K562 (cell line): ENCODE measurements at regions not wholly inside any gene's neighbourhood (a gene's known extent, or its start where the extent isn't known, plus 50 kb on each side); places are given as distances from the start of the nearest gene placed in this dataset.

Experiments
- ATAC-seq: fragments of 200-7000 bp; cut with Tn5 transposase; 3 replicates; pipeline ENCODE4 v1.9.1; 2020; ENCODE audit warnings: moderate library complexity
- BruUV-seq: library from RNA; stranded (reverse); fragments of 400-500 nt; replicated peaks from 2 replicates; lab custom pipeline; 2021; lab: Mats Ljungman, UMichigan
- CTCF ChIA-PET: fragments of 300-600 bp; formaldehyde crosslinking; extraction: SDS; loops from one replicate; lab custom pipeline; 2021; ENCODE audit warnings: low intra/inter-chr PET ratio; lab: Yijun Ruan, JAX
- POLR2A ChIA-PET: fragments of 300-600, 350-650 bp; sonication (Branson Sonifier 250); formaldehyde crosslinking; extraction: SDS; loops from one replicate; lab custom pipeline; 2021; ENCODE audit warnings: antibody characterized with exemption, inconsistent platforms; lab: Yijun Ruan, JAX
- DNase-seq, 4 experiments: peaks; one replicate each; pipeline versions ENCODE4 v3.0.0 to v3.0.0-alpha.2; 2011 to 2018; ENCODE audit warnings: low spot score in 3 of 4, mixed read lengths in 3 of 4; ENCODE audit errors: extremely low read depth in 1 of 4
- FAIRE-seq: peaks from 2 replicates; lab custom pipeline; 2011; peaks lifted over from hg19 to GRCh38; lab: Jason Lieb, UNC
- H2AFZ ChIP-seq: 2 replicates; pipeline ENCODE4 v1.6.0; 2011; ENCODE audit warnings: low read depth, low read length, control low read depth, inconsistent platforms
- H3K27ac ChIP-seq: fragments of 200-600 bp; 3 replicates; pipeline ENCODE4 v1.8.0; 2011; ENCODE audit warnings: low read depth, mild to moderate bottlenecking, control low read depth, inconsistent platforms, low read length, moderate library complexity, mixed read lengths; ENCODE audit errors: extremely low read depth
- H3K27me3 ChIP-seq, 2 experiments: fragments of 300-600 bp in 1 of 2; 2 replicates in 1 of 2; 3 replicates in 1 of 2; pipeline versions ENCODE4 v1.6.0 to v1.8.0; 2011; ENCODE audit warnings: inconsistent platforms in 2 of 2, low read length in 2 of 2, mild to moderate bottlenecking in 1 of 2, mixed read lengths in 1 of 2, moderate library complexity in 1 of 2; ENCODE audit not compliant: control insufficient read depth in 2 of 2, insufficient read depth in 2 of 2
- H3K36me3 ChIP-seq: fragments of 300-600 bp; 3 replicates; pipeline ENCODE4 v1.8.0; 2011; ENCODE audit warnings: mild to moderate bottlenecking, low read length, inconsistent platforms; ENCODE audit not compliant: control insufficient read depth, insufficient read depth
- H3K4me1 ChIP-seq, 2 experiments: fragments of 200-600 bp in 1 of 2; replicated peaks in 1 of 2; 2 replicates in 1 of 2; 3 replicates in 1 of 2; pipeline versions ENCODE4 v1.5.1 to v1.8.0; 2011; ENCODE audit warnings: inconsistent platforms in 2 of 2, low read length in 2 of 2, mild to moderate bottlenecking in 1 of 2, mixed read lengths in 1 of 2, moderate library complexity in 1 of 2; ENCODE audit not compliant: control insufficient read depth in 2 of 2, insufficient read depth in 2 of 2
- H3K4me2 ChIP-seq: 2 replicates; pipeline ENCODE4 v1.6.1; 2011; ENCODE audit warnings: low read length, control low read depth, inconsistent platforms, mixed read lengths; ENCODE audit not compliant: insufficient read depth
- H3K4me3 ChIP-seq: fragments of 200-600 bp; sonication (generic), shearing (Covaris generic); 2 replicates; pipeline ENCODE4 v1.5.1; 2016; ENCODE audit warnings: control low read depth, inconsistent platforms
- H3K79me2 ChIP-seq: fragments of 200-600 bp; 3 replicates; pipeline ENCODE4 v1.8.0; 2011; ENCODE audit warnings: low read length, inconsistent platforms; ENCODE audit not compliant: control insufficient read depth, insufficient read depth
- H3K9ac ChIP-seq, 2 experiments: 2 replicates each; pipeline versions ENCODE4 v1.6.0 to v1.6.1; 2011; ENCODE audit warnings: low read depth in 2 of 2, low read length in 2 of 2, control low read depth in 1 of 2, inconsistent platforms in 1 of 2, mild to moderate bottlenecking in 1 of 2, mixed read lengths in 1 of 2; ENCODE audit not compliant: insufficient read depth in 1 of 2
- H3K9me1 ChIP-seq: one replicate; pipeline ENCODE4 v1.6.0; 2011; ENCODE audit warnings: inconsistent platforms, mild to moderate bottlenecking, low read length, moderate library complexity; ENCODE audit not compliant: control insufficient read depth, insufficient read depth
- H3K9me3 ChIP-seq: replicated peaks from 2 replicates; pipeline ENCODE4 v1.5.1; 2011; ENCODE audit warnings: low read depth, low read length, inconsistent platforms; ENCODE audit not compliant: control insufficient read depth, insufficient read depth
- H4K20me1 ChIP-seq: replicated peaks from 2 replicates; pipeline ENCODE4 v1.6.1; 2011; ENCODE audit warnings: low read length, inconsistent platforms, mixed read lengths; ENCODE audit not compliant: control insufficient read depth, insufficient read depth
- ARID2 ChIP-seq: fragments of 450-650 bp; IDR thresholded peaks from 2 replicates; pipeline ENCODE4 v1.6.1; 2017; ENCODE audit warnings: antibody characterized with exemption, mild to moderate bottlenecking
- KDM4B ChIP-seq, 2 experiments: fragments of 450-650 bp in 1 of 2; sonication (generic) in 1 of 2; IDR thresholded peaks; 2 replicates each; pipeline ENCODE4 v1.6.1; 2016 to 2017; ENCODE audit warnings: borderline replicate concordance in 2 of 2, antibody characterized with exemption in 1 of 2, low read depth in 1 of 2, mild to moderate bottlenecking in 1 of 2
- KHSRP ChIP-seq: fragments of 450-650 bp; IDR thresholded peaks from 2 replicates; pipeline ENCODE4 v1.6.1; 2017
- TARDBP ChIP-seq: fragments of 450-650 bp; IDR thresholded peaks from 2 replicates; pipeline ENCODE4 v1.6.1; 2016
- TRIM24 ChIP-seq, 2 experiments: fragments of 450-650 bp; IDR thresholded peaks; 2 replicates each; pipeline ENCODE4 v1.6.1; 2016
- ZNF444 ChIP-seq: fragments of 250-450 bp; sonication (Bioruptor Pico); IDR thresholded peaks from 2 replicates; pipeline ENCODE4 v1.4.0; 2020; ENCODE audit warnings: mild to moderate bottlenecking, moderate library complexity
- WGBS: fragments of 100-300 bp; shearing (Covaris generic); methylation state at CpG from one replicate; pipeline ENCODE4 v1.1.6; 2016; ENCODE audit warnings: low coverage, mixed read lengths; ENCODE audit not compliant: insufficient coverage; ENCODE audit errors: missing lambda C conversion rate; 5-methylcytosine and 5-hydroxymethylcytosine counted together
- in situ Hi-C: fragments of 300-500 bp; cut with MboI; formaldehyde crosslinking; loops from 4 replicates; pipeline ENCODE4 v1.15.0; 2018; ENCODE audit warnings: inconsistent platforms, mixed read lengths
- intact Hi-C: fragments of 100-400 bp; cut with micrococcal nuclease; formaldehyde crosslinking; loops from 2 replicates; pipeline ENCODE4 v1.14.2; 2022
- TF ChIP-seq, protein P1 (sequence below), 2 experiments: IDR thresholded peaks; 2 replicates each; pipeline ENCODE4 v1.6.1; 2012; ENCODE audit warnings: improper control_type of control experiment in 2 of 2, low read depth in 2 of 2, low read length in 2 of 2, borderline replicate concordance in 1 of 2
- TF ChIP-seq, protein P2 (sequence below): sonication (generic); formaldehyde crosslinking; IDR thresholded peaks from 2 replicates; pipeline ENCODE4 v1.8.0; 2022; ENCODE audit warnings: mild to moderate bottlenecking, missing genetic modification reagents, borderline replicate concordance
- TF ChIP-seq, protein P3 (sequence below): sonication (generic); formaldehyde crosslinking; IDR thresholded peaks from 2 replicates; pipeline ENCODE4 v1.8.1; 2023; ENCODE audit warnings: mild to moderate bottlenecking, missing genetic modification reagents
- TF ChIP-seq, protein P4 (sequence below): fragments of 450-650 bp; formaldehyde crosslinking; IDR thresholded peaks from 2 replicates; pipeline ENCODE4 v1.4.0; 2020; ENCODE audit warnings: mild to moderate bottlenecking, moderate library complexity
- TF ChIP-seq, protein P5 (sequence below): fragments of 250-450 bp; sonication (Bioruptor Pico); IDR thresholded peaks from 2 replicates; pipeline ENCODE4 v1.8.0; 2022; ENCODE audit warnings: inconsistent platforms, mild to moderate bottlenecking, moderate library complexity, borderline replicate concordance

DNA sequence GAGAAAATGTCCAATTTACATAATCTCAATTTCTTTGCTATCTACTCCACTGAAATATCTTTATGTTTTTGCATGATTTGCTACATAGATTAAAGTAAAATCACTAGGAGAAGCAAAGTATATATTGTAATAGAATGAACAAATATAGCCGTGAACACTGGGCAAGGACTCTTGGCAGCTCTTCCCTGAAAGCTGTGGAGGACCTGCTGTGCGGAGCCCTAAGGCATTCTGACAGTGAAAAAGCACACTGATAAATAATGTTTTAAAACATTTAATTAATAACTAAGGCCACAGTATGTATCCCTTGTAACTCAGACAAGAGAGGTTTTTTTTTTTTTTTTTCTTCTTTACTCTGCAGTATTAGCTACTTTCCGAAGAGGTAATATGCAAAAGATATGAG, 256.1 kb upstream of the DPYD start:
- ATAC-seq (no peak), FAIRE-seq (no peak), DNase-seq (no peak)
- no peak overlapping the region for H3K4me3 ChIP-seq
- WGBS, result 0% methylated on average over 3 of the region's 3 CpGs
- no peaks in the 10 kb centered on the region for H3K4me1 ChIP-seq
- intact Hi-C loops (no loop called here), in situ Hi-C loops (no loop called here)
- no peaks in the 10 kb centered on the region for H3K36me3 ChIP-seq
- no TSS peak for BruUV-seq
- H3K9me1 ChIP-seq, result no peaks in the 10 kb centered on the region
- POLR2A ChIA-PET, result no interaction called here
- H3K9me3 ChIP-seq, result no peaks in the 10 kb centered on the region
- CTCF ChIA-PET, result no interaction called here
- no peak overlapping the region for H3K4me2 ChIP-seq
- H3K9ac ChIP-seq, result no peak overlapping the region
- no peaks in the 10 kb centered on the region for H3K79me2 ChIP-seq
- H2AFZ ChIP-seq, result no peak overlapping the region
- H4K20me1 ChIP-seq, result no peaks in the 10 kb centered on the region
- H3K27me3 ChIP-seq, result no peaks in the 10 kb centered on the region
- no peak overlapping the region for H3K27ac ChIP-seq
- TF ChIP-seq, protein P1, sequence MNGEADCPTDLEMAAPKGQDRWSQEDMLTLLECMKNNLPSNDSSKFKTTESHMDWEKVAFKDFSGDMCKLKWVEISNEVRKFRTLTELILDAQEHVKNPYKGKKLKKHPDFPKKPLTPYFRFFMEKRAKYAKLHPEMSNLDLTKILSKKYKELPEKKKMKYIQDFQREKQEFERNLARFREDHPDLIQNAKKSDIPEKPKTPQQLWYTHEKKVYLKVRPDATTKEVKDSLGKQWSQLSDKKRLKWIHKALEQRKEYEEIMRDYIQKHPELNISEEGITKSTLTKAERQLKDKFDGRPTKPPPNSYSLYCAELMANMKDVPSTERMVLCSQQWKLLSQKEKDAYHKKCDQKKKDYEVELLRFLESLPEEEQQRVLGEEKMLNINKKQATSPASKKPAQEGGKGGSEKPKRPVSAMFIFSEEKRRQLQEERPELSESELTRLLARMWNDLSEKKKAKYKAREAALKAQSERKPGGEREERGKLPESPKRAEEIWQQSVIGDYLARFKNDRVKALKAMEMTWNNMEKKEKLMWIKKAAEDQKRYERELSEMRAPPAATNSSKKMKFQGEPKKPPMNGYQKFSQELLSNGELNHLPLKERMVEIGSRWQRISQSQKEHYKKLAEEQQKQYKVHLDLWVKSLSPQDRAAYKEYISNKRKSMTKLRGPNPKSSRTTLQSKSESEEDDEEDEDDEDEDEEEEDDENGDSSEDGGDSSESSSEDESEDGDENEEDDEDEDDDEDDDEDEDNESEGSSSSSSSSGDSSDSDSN (IDR thresholded peaks at IDR 0.05; ENCODE audit: borderline replicate concordance in 1 of 2, low read depth in 2 of 2, low read length in 2 of 2), result no peak
- TF ChIP-seq TARDBP (no peak), KHSRP (no peak), ARID2 (no peak), ZNF444 (CRISPR knock-in tag) (no peak), KDM4B (IDR thresholded peaks at IDR 0.05; ENCODE audit: borderline replicate concordance in 2 of 2, low read depth in 1 of 2) (no peak), TRIM24 (IDR thresholded peaks at IDR 0.05) (no peak)
- TF ChIP-seq, protein P2, sequence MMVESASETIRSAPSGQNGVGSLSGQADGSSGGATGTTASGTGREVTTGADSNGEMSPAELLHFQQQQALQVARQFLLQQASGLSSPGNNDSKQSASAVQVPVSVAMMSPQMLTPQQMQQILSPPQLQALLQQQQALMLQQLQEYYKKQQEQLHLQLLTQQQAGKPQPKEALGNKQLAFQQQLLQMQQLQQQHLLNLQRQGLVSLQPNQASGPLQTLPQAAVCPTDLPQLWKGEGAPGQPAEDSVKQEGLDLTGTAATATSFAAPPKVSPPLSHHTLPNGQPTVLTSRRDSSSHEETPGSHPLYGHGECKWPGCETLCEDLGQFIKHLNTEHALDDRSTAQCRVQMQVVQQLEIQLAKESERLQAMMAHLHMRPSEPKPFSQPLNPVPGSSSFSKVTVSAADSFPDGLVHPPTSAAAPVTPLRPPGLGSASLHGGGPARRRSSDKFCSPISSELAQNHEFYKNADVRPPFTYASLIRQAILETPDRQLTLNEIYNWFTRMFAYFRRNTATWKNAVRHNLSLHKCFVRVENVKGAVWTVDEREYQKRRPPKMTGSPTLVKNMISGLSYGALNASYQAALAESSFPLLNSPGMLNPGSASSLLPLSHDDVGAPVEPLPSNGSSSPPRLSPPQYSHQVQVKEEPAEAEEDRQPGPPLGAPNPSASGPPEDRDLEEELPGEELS (CRISPR knock-in tag), result no peak
- TF ChIP-seq, protein P3, sequence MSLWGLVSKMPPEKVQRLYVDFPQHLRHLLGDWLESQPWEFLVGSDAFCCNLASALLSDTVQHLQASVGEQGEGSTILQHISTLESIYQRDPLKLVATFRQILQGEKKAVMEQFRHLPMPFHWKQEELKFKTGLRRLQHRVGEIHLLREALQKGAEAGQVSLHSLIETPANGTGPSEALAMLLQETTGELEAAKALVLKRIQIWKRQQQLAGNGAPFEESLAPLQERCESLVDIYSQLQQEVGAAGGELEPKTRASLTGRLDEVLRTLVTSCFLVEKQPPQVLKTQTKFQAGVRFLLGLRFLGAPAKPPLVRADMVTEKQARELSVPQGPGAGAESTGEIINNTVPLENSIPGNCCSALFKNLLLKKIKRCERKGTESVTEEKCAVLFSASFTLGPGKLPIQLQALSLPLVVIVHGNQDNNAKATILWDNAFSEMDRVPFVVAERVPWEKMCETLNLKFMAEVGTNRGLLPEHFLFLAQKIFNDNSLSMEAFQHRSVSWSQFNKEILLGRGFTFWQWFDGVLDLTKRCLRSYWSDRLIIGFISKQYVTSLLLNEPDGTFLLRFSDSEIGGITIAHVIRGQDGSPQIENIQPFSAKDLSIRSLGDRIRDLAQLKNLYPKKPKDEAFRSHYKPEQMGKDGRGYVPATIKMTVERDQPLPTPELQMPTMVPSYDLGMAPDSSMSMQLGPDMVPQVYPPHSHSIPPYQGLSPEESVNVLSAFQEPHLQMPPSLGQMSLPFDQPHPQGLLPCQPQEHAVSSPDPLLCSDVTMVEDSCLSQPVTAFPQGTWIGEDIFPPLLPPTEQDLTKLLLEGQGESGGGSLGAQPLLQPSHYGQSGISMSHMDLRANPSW (CRISPR knock-in tag), result no peak
- TF ChIP-seq, protein P4, sequence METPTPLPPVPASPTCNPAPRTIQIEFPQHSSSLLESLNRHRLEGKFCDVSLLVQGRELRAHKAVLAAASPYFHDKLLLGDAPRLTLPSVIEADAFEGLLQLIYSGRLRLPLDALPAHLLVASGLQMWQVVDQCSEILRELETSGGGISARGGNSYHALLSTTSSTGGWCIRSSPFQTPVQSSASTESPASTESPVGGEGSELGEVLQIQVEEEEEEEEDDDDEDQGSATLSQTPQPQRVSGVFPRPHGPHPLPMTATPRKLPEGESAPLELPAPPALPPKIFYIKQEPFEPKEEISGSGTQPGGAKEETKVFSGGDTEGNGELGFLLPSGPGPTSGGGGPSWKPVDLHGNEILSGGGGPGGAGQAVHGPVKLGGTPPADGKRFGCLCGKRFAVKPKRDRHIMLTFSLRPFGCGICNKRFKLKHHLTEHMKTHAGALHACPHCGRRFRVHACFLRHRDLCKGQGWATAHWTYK (CRISPR knock-in tag), result no peak
- TF ChIP-seq, protein P5, sequence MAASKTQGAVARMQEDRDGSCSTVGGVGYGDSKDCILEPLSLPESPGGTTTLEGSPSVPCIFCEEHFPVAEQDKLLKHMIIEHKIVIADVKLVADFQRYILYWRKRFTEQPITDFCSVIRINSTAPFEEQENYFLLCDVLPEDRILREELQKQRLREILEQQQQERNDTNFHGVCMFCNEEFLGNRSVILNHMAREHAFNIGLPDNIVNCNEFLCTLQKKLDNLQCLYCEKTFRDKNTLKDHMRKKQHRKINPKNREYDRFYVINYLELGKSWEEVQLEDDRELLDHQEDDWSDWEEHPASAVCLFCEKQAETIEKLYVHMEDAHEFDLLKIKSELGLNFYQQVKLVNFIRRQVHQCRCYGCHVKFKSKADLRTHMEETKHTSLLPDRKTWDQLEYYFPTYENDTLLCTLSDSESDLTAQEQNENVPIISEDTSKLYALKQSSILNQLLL (CRISPR knock-in tag), result no peak
